Fibroblast of lung (primary cell): ENCODE measurements at regions not wholly inside any gene's neighbourhood (a gene's known extent, or its start where the extent isn't known, plus 50 kb on each side); places are given as distances from the start of the nearest gene placed in this dataset.

Source experiments
- DNase-seq, 2 donors: peaks; one replicate each; pipeline versions ENCODE4 v3.0.0 to v3.0.0-alpha.2; 2010; ENCODE audit warnings: low read depth in 2 of 2
- H2AFZ ChIP-seq: 2 replicates; pipeline ENCODE4 v1.5.1; 2012; ENCODE audit warnings: low read length, control low read depth, inconsistent platforms
- H3K27ac ChIP-seq: 2 replicates; pipeline ENCODE4 v1.5.1; 2011; ENCODE audit warnings: low read length, control low read depth; ENCODE audit not compliant: insufficient read depth
- H3K27me3 ChIP-seq: 2 replicates; pipeline ENCODE4 v1.5.1; 2011; ENCODE audit warnings: mild to moderate bottlenecking, low read length; ENCODE audit not compliant: control insufficient read depth, insufficient read depth
- H3K36me3 ChIP-seq: 2 replicates; pipeline ENCODE4 v1.5.1; 2011; ENCODE audit warnings: low read length; ENCODE audit not compliant: control insufficient read depth, insufficient read depth
- H3K4me1 ChIP-seq: 2 replicates; pipeline ENCODE4 v1.5.1; 2011; ENCODE audit warnings: low read length; ENCODE audit not compliant: control insufficient read depth, insufficient read depth; ENCODE audit errors: extremely low read depth
- H3K4me2 ChIP-seq: 2 replicates; pipeline ENCODE4 v1.5.1; 2011; ENCODE audit warnings: low read length, control low read depth; ENCODE audit not compliant: insufficient read depth; ENCODE audit errors: extremely low read depth
- H3K4me3 ChIP-seq, 4 experiments: fragments of 200-600 bp in 1 of 4; sonication (generic) in 1 of 4; replicated peaks in 1 of 4; 2 replicates each; pipeline ENCODE4 v1.5.1; 2011 to 2016; ENCODE audit warnings: low read length in 4 of 4, low read depth in 3 of 4, mild to moderate bottlenecking in 3 of 4, control low read depth in 2 of 4, inconsistent platforms in 1 of 4, mixed read lengths in 1 of 4; ENCODE audit not compliant: insufficient read depth in 1 of 4; ENCODE audit errors: control extremely low read depth in 1 of 4
- H3K79me2 ChIP-seq: 2 replicates; pipeline ENCODE4 v1.5.1; 2012; ENCODE audit warnings: mild to moderate bottlenecking, low read length, inconsistent platforms; ENCODE audit not compliant: control insufficient read depth, insufficient read depth
- H3K9ac ChIP-seq: 2 replicates; pipeline ENCODE4 v1.5.1; 2011; ENCODE audit warnings: mild to moderate bottlenecking, low read length, control low read depth; ENCODE audit not compliant: insufficient read depth
- H3K9me3 ChIP-seq: 2 replicates; pipeline ENCODE4 v1.5.1; 2012; ENCODE audit warnings: low read depth, low read length; ENCODE audit not compliant: control insufficient read depth, insufficient read depth
- H4K20me1 ChIP-seq: 2 replicates; pipeline ENCODE4 v1.5.1; 2011; ENCODE audit warnings: low read length; ENCODE audit not compliant: control insufficient read depth, insufficient read depth; ENCODE audit errors: extremely low read depth
- CTCF ChIP-seq, 2 donors: IDR thresholded peaks in 1 of 2; conservative IDR thresholded peaks in 1 of 2; 1 replicate in 1 of 2; 2 replicates in 1 of 2; pipeline ENCODE4 v1.5.1; 2011 to 2012; ENCODE audit warnings: low read length in 2 of 2, control low read depth in 1 of 2, inconsistent platforms in 1 of 2, low read depth in 1 of 2, mild to moderate bottlenecking in 1 of 2
- EZH2 ChIP-seq: IDR thresholded peaks from 2 replicates; pipeline ENCODE4 v1.5.1; 2012; ENCODE audit warnings: low read length, control low read depth, mild to moderate bottlenecking; ENCODE audit errors: missing control alignments

GRCh38 chr5:166027582-166027981 is 2263.9 kb upstream of the WWC1 start:
- TF ChIP-seq EZH2 (no peak), CTCF (conservative IDR thresholded peaks at IDR 0.05 in 1 of 2, IDR thresholded peaks at IDR 0.05 in 1 of 2; ENCODE audit: low read depth in 1 of 2, low read length in 2 of 2) (no peak)

GRCh38 chr5:166031926-166032325 is 2259.5 kb upstream of the WWC1 start:
- Histone ChIP-seq H3K9ac (no peak overlapping the region), H3K36me3 (no peaks in the 10 kb centered on the region), H3K4me1 (no peaks in the 10 kb centered on the region), H4K20me1 (no peaks in the 10 kb centered on the region), H3K79me2 (no peaks in the 10 kb centered on the region), H3K27ac (no peak overlapping the region), H2AFZ (no peak overlapping the region), H3K4me2 (no peak overlapping the region), H3K27me3 (no peaks in the 10 kb centered on the region), H3K9me3 (no peaks in the 10 kb centered on the region), H3K4me3 (no peak overlapping the region)
- DNase-seq: no peak
- TF ChIP-seq EZH2 (no peak), CTCF (conservative IDR thresholded peaks at IDR 0.05 in 1 of 2, IDR thresholded peaks at IDR 0.05 in 1 of 2; ENCODE audit: low read depth in 1 of 2, low read length in 2 of 2) (no peak)

More at GRCh38 chr5:166027582-166027981, 2263.9 kb upstream of the WWC1 start:
- H3K4me2 ChIP-seq: no peak overlapping the region
- H3K4me1 ChIP-seq: no peaks in the 10 kb centered on the region
- no peak overlapping the region for H2AFZ ChIP-seq
- H3K27ac ChIP-seq: no peak overlapping the region
- no peak overlapping the region for H3K4me3 ChIP-seq
- no peaks in the 10 kb centered on the region for H3K27me3 ChIP-seq
- H3K9me3 ChIP-seq: no peaks in the 10 kb centered on the region
- H3K36me3 ChIP-seq: no peaks in the 10 kb centered on the region
- no peak for DNase-seq
- H3K79me2 ChIP-seq: no peaks in the 10 kb centered on the region
- no peak overlapping the region for H3K9ac ChIP-seq
- H4K20me1 ChIP-seq: no peaks in the 10 kb centered on the region

GRCh38 chr5:166032601-166033000 is 2258.8 kb upstream of the WWC1 start:
- no peak for DNase-seq
- no peaks in the 10 kb centered on the region for H3K9me3 ChIP-seq
- no peak overlapping the region for H3K4me2 ChIP-seq
- no peaks in the 10 kb centered on the region for H3K36me3 ChIP-seq
- TF ChIP-seq EZH2 (no peak), CTCF (conservative IDR thresholded peaks at IDR 0.05 in 1 of 2, IDR thresholded peaks at IDR 0.05 in 1 of 2; ENCODE audit: low read depth in 1 of 2, low read length in 2 of 2) (no peak)
- H3K27me3 ChIP-seq: no peaks in the 10 kb centered on the region
- H3K79me2 ChIP-seq: no peaks in the 10 kb centered on the region
- no peak overlapping the region for H2AFZ ChIP-seq
- no peaks in the 10 kb centered on the region for H3K4me1 ChIP-seq
- H3K27ac ChIP-seq: no peak overlapping the region
- H3K4me3 ChIP-seq: no peak overlapping the region
- H4K20me1 ChIP-seq: no peaks in the 10 kb centered on the region
- H3K9ac ChIP-seq: no peak overlapping the region
